HL-60 (cell line): ENCODE measurements at regions not wholly inside any gene's neighbourhood (a gene's known extent, or its start where the extent isn't known, plus 50 kb on each side); places are given as distances from the start of the nearest gene placed in this dataset.

Source experiments
- DNase-seq, 2 experiments: peaks; one replicate each; pipeline ENCODE4 v3.0.0-alpha.2; 2010 to 2020; ENCODE audit warnings: low read depth in 1 of 2, low spot score in 1 of 2
- H3K27ac ChIP-seq: fragments of 250-450 bp; sonication (Bioruptor Pico); replicated peaks from 2 replicates; pipeline ENCODE4 v1.5.1; 2020; ENCODE audit warnings: mild to moderate bottlenecking, moderate library complexity
- H3K27me3 ChIP-seq: fragments of 250-450 bp; sonication (Bioruptor Pico); 2 replicates; pipeline ENCODE4 v1.5.1; 2021; ENCODE audit warnings: mild to moderate bottlenecking, moderate library complexity; ENCODE audit not compliant: insufficient read depth, poor library complexity, severe bottlenecking
- H3K4me3 ChIP-seq: replicated peaks from 2 replicates; pipeline ENCODE4 v1.5.1; 2011; ENCODE audit warnings: mild to moderate bottlenecking, control low read depth, low read length; ENCODE audit not compliant: insufficient read depth
- GABPA ChIP-seq: IDR thresholded peaks from 2 replicates; pipeline ENCODE4 v1.6.1; 2012; ENCODE audit warnings: low read depth
- POLR2AphosphoS5 ChIP-seq: IDR thresholded peaks from 2 replicates; pipeline ENCODE4 v1.6.1; 2012; ENCODE audit warnings: low read depth
- SPI1 ChIP-seq: IDR thresholded peaks from 2 replicates; pipeline ENCODE4 v1.6.1; 2012; ENCODE audit warnings: low read depth, mild to moderate bottlenecking, borderline replicate concordance
- TF ChIP-seq, protein P1 (sequence below): IDR thresholded peaks from one replicate; pipeline ENCODE4 v1.5.1; 2011; ENCODE audit warnings: low read length, control low read depth, inconsistent platforms; ENCODE audit not compliant: insufficient read depth
- TF ChIP-seq, protein P2 (sequence below): IDR thresholded peaks from 2 replicates; pipeline ENCODE4 v1.6.1; 2012; ENCODE audit warnings: low read depth; ENCODE audit not compliant: insufficient replicate concordance

DNA sequence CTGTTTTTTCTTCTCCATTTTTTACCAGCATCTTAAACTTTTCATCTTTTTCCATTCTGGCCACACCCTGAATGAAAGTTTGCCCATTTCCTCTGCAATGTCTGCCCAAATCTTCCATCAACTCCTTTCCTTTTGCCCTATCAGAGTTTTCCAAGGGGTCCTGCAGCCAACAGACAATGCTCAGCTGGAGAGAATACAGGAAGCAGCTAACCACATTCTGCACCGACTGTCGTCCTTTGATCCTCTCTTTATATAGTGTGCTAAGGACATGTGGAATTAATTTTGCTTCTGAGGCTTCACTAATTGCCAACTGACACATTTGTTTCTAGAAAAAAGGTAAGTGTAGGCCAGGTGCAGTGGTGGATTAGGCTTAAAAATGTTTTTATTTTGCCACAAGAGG is 50.5 kb upstream of the DLX2 start:
- H3K27ac ChIP-seq: no peak overlapping the region
- TF ChIP-seq GABPA (no peak), POLR2AphosphoS5 (no peak), SPI1 (no peak)
- TF ChIP-seq, protein P1, sequence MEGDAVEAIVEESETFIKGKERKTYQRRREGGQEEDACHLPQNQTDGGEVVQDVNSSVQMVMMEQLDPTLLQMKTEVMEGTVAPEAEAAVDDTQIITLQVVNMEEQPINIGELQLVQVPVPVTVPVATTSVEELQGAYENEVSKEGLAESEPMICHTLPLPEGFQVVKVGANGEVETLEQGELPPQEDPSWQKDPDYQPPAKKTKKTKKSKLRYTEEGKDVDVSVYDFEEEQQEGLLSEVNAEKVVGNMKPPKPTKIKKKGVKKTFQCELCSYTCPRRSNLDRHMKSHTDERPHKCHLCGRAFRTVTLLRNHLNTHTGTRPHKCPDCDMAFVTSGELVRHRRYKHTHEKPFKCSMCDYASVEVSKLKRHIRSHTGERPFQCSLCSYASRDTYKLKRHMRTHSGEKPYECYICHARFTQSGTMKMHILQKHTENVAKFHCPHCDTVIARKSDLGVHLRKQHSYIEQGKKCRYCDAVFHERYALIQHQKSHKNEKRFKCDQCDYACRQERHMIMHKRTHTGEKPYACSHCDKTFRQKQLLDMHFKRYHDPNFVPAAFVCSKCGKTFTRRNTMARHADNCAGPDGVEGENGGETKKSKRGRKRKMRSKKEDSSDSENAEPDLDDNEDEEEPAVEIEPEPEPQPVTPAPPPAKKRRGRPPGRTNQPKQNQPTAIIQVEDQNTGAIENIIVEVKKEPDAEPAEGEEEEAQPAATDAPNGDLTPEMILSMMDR: no peak
- TF ChIP-seq, protein P2, sequence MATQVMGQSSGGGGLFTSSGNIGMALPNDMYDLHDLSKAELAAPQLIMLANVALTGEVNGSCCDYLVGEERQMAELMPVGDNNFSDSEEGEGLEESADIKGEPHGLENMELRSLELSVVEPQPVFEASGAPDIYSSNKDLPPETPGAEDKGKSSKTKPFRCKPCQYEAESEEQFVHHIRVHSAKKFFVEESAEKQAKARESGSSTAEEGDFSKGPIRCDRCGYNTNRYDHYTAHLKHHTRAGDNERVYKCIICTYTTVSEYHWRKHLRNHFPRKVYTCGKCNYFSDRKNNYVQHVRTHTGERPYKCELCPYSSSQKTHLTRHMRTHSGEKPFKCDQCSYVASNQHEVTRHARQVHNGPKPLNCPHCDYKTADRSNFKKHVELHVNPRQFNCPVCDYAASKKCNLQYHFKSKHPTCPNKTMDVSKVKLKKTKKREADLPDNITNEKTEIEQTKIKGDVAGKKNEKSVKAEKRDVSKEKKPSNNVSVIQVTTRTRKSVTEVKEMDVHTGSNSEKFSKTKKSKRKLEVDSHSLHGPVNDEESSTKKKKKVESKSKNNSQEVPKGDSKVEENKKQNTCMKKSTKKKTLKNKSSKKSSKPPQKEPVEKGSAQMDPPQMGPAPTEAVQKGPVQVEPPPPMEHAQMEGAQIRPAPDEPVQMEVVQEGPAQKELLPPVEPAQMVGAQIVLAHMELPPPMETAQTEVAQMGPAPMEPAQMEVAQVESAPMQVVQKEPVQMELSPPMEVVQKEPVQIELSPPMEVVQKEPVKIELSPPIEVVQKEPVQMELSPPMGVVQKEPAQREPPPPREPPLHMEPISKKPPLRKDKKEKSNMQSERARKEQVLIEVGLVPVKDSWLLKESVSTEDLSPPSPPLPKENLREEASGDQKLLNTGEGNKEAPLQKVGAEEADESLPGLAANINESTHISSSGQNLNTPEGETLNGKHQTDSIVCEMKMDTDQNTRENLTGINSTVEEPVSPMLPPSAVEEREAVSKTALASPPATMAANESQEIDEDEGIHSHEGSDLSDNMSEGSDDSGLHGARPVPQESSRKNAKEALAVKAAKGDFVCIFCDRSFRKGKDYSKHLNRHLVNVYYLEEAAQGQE: no peak
- no peak overlapping the region for H3K4me3 ChIP-seq
- H3K27me3 ChIP-seq: no peaks in the 10 kb centered on the region
- DNase-seq: no peak

DNA sequence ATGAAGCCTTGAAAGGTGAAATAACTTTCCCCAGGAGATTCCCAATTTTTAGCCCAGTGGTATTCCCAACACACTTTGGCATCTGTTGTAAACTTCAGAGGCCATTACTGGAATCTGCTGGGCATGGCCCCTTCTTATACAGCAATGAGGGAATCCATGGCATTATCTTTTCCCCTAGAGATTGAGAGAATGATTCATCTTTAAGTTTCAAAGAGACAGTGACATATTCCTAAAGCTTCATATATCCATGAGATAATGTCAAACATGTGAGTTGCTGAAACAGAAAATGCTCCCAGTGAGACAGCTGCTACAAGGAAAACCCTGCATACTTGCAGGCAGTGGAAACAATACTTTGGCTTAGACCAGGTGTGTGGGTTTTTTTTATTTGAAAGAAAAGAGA is 51.1 kb upstream of the DLX2 start:
- no peak overlapping the region for H3K4me3 ChIP-seq
- no peaks in the 10 kb centered on the region for H3K27me3 ChIP-seq
- no peak for DNase-seq
- TF ChIP-seq, protein P1: no peak
- TF ChIP-seq GABPA: no peak
- no peak overlapping the region for H3K27ac ChIP-seq

DNA sequence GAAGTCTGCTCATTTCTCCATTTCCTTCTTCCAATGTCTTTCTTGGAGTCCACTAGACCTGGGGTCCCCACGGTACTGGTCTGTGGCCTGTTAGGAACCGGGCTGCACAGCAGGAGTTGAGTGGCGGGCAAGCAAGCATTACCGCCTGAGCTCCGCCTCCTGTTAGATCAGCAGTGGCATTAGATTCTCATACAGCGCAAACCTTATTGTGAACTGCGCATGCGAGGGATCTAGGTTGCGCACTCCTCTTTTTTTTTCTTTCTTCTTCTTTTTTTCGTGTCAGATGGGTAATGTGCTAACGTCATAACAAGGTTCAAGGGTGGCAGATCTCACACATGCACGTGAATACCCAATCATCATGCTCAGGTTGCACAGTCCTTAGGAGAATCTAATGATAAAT is 53.1 kb upstream of the DLX2 start:
- Histone ChIP-seq H3K27ac (no peak overlapping the region), H3K4me3 (no peak overlapping the region), H3K27me3 (no peaks in the 10 kb centered on the region)
- no peak for TF ChIP-seq GABPA
- no peak for TF ChIP-seq SPI1
- TF ChIP-seq, protein P2: no peak
- no peak for TF ChIP-seq POLR2AphosphoS5
- TF ChIP-seq, protein P1: no peak
- DNase-seq: no peak

DNA sequence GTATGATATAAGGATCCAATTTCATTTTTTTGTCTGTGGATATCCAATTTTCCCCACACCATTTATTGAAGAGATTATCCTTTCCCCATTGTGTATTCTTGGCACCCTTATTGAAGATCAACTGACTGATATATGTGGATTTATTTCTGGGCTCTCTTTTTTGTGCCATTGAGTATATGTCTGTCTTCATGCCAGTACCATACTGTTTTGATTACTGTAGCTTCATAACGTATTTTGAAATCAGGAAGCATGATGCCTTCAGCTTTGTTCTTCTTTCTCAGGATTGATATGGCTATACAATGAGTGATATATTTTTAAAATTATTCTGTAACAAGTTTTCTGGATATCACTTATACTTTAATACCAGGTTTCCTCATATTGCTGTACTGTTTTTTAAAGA is 58.1 kb upstream of the DLX2 start:
- DNase-seq: no peak

More for the DNA sequence above, 58.1 kb upstream of the DLX2 start:
- Histone ChIP-seq H3K27ac (no peak overlapping the region), H3K4me3 (no peak overlapping the region), H3K27me3 (no peaks in the 10 kb centered on the region)
- TF ChIP-seq POLR2AphosphoS5 (no peak), SPI1 (no peak), GABPA (no peak)
- TF ChIP-seq, protein P1: no peak
- TF ChIP-seq, protein P2: no peak
